Muscle of leg (tissue), 3 donors: ENCODE measurements at regions not wholly inside any gene's neighbourhood (a gene's known extent, or its start where the extent isn't known, plus 50 kb on each side); places are given as distances from the start of the nearest gene placed in this dataset.

Source experiments
- DNase-seq: peaks from one replicate; pipeline ENCODE4 v3.0.0; 2013
- H3K27ac ChIP-seq: one replicate; pipeline ENCODE4 v1.5.1; 2013; ENCODE audit warnings: mild to moderate bottlenecking, low read length, control low read depth
- H3K27me3 ChIP-seq: one replicate; pipeline ENCODE4 v1.6.1; 2013; ENCODE audit warnings: low read length; ENCODE audit not compliant: control insufficient read depth, insufficient read depth
- H3K36me3 ChIP-seq: one replicate; pipeline ENCODE4 v1.6.1; 2013; ENCODE audit warnings: low read length; ENCODE audit not compliant: control insufficient read depth, insufficient read depth
- H3K4me1 ChIP-seq: one replicate; pipeline ENCODE4 v1.6.1; 2013; ENCODE audit warnings: low read length; ENCODE audit not compliant: control insufficient read depth, insufficient read depth
- H3K4me3 ChIP-seq: one replicate; pipeline ENCODE4 v1.5.1; 2013; ENCODE audit warnings: low read length, control low read depth
- H3K9me3 ChIP-seq: replicated peaks from 2 replicates; pipeline ENCODE4 v1.6.1; 2013; ENCODE audit warnings: low read depth, low read length; ENCODE audit not compliant: control insufficient read depth
- WGBS: methylation state at CpG from one replicate; pipeline ENCODE4 v1.1.5; 2013; ENCODE audit warnings: missing lambda C conversion rate; ENCODE audit not compliant: insufficient coverage; 5-methylcytosine and 5-hydroxymethylcytosine counted together

- Histone ChIP-seq H3K9me3 (no peaks in the 10 kb centered on the region), H3K27ac (no peak overlapping the region), H3K4me1 (peaks cover 28% of the 10 kb centered on the region), H3K36me3 (no peaks in the 10 kb centered on the region), H3K27me3 (peaks cover 47% of the 10 kb centered on the region), H3K4me3 (no peak overlapping the region)
- 71% methylated on average over 8 of the region's 13 CpGs for WGBS
- DNase-seq: no peak
Observed at GRCh38 chr20:62588458-62589149, 53.7 kb upstream of the SLCO4A1 start.

- no peak overlapping the region for H3K27ac ChIP-seq
- 37% methylated on average over 8 of the region's 9 CpGs for WGBS
- no peak for DNase-seq
- H3K9me3 ChIP-seq: no peaks in the 10 kb centered on the region
- H3K27me3 ChIP-seq: peaks cover 48% of the 10 kb centered on the region
- H3K4me1 ChIP-seq: peaks cover 25% of the 10 kb centered on the region
- H3K4me3 ChIP-seq: no peak overlapping the region
- no peaks in the 10 kb centered on the region for H3K36me3 ChIP-seq
Observed at GRCh38 chr20:62589150-62589498, 53.2 kb upstream of the SLCO4A1 start.

DNA sequence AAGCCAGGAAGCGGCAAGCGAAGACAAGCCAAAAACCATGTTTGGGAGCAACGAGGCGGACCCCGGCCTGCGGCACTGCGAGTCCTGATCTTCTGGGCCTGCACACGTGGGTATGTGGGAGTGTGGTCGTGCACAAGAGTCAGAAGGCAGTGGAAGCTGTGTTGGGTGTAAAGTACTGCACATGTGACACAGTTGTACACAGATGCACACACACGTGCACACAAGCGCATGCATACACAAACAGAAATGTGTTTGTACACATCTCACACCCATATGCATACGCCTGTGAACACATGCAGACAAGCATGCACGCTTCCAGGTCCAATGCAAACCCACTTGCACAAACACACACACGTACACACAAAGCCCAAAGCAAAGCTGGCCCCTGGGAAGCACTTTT is 52.6 kb upstream of the SLCO4A1 start:
- no peak for DNase-seq
- Histone ChIP-seq H3K9me3 (no peaks in the 10 kb centered on the region), H3K4me1 (peaks cover 25% of the 10 kb centered on the region), H3K36me3 (no peaks in the 10 kb centered on the region), H3K27me3 (peaks cover 49% of the 10 kb centered on the region), H3K4me3 (no peak overlapping the region), H3K27ac (no peak overlapping the region)
- 90% methylated on average over 8 of the region's 14 CpGs for WGBS

- no peak for DNase-seq
- Histone ChIP-seq H3K4me1 (peaks cover 25% of the 10 kb centered on the region), H3K27me3 (peaks cover 57% of the 10 kb centered on the region), H3K4me3 (no peak overlapping the region), H3K36me3 (no peaks in the 10 kb centered on the region), H3K9me3 (no peaks in the 10 kb centered on the region), H3K27ac (no peak overlapping the region)
- WGBS: 68% methylated on average over 19 of the region's 23 CpGs
Observed at GRCh38 chr20:62590309-62591121, 51.8 kb upstream of the SLCO4A1 start.

DNA sequence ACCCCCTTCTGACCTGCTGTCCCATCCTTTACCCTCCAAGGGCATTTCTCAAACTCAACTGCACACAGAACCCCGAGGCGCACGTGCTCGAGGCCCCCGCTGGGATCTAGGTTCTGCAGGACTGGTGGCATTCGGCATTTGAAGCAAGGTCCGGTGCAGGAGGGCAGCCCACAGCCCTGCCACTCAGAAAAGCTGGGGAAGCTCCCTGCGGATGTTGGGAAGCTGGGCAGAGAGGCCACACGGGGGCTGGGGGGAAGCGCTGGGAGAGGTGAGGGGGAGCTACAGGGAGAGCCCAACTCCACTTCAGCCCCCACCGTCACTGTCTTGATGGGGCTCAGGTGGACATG is 51.2 kb upstream of the SLCO4A1 start:
- no peak overlapping the region for H3K27ac ChIP-seq
- peaks cover 58% of the 10 kb centered on the region for H3K27me3 ChIP-seq
- H3K36me3 ChIP-seq: no peaks in the 10 kb centered on the region
- H3K4me1 ChIP-seq: peaks cover 22% of the 10 kb centered on the region
- no peaks in the 10 kb centered on the region for H3K9me3 ChIP-seq
- DNase-seq: no peak
- H3K4me3 ChIP-seq: no peak overlapping the region
- WGBS: 90% methylated on average over 8 of the region's 11 CpGs

- no peaks in the 10 kb centered on the region for H3K36me3 ChIP-seq
- no peaks in the 10 kb centered on the region for H3K9me3 ChIP-seq
- WGBS: 90% methylated on average over 7 of the region's 10 CpGs
- H3K4me3 ChIP-seq: no peak overlapping the region
- no peak overlapping the region for H3K27ac ChIP-seq
- H3K27me3 ChIP-seq: peaks cover 61% of the 10 kb centered on the region
- DNase-seq: no peak
- H3K4me1 ChIP-seq: peaks cover 19% of the 10 kb centered on the region
Observed at GRCh38 chr20:62591591-62591990, 50.7 kb upstream of the SLCO4A1 start.
